SK-N-SH (cell line): ENCODE measurements at regions not wholly inside any gene's neighbourhood (a gene's known extent, or its start where the extent isn't known, plus 50 kb on each side); places are given as distances from the start of the nearest gene placed in this dataset.

ENCODE experiments used
- CTCF ChIA-PET: fragments of 300-600, 350-600 bp; formaldehyde crosslinking; extraction: SDS; loops from one replicate; lab custom pipeline; 2021; lab: Yijun Ruan, JAX
- POLR2A ChIA-PET: fragments of 350-600 bp; sonication (Branson Sonifier 250); formaldehyde crosslinking; extraction: SDS; loops from one replicate; lab custom pipeline; 2020; ENCODE audit warnings: antibody characterized with exemption, inconsistent platforms; lab: Yijun Ruan, JAX
- DNase-seq: peaks from one replicate; pipeline ENCODE4 v3.0.0; 2012
- H2AFZ ChIP-seq: fragments of 200-600 bp; sonication (generic); 2 replicates; pipeline ENCODE4 v1.8.1; 2016; ENCODE audit warnings: antibody characterized with exemption, mild to moderate bottlenecking, low read depth
- H3F3A ChIP-seq: fragments of 200-600 bp; sonication (generic); replicated peaks from 2 replicates; pipeline ENCODE3; 2016; ENCODE audit warnings: antibody characterized with exemption, mild to moderate bottlenecking; ENCODE audit not compliant: insufficient read depth
- H3K27ac ChIP-seq, 2 experiments: fragments of 200-500 bp in 1 of 2; fragments of 200-600 bp in 1 of 2; sonication (Bioruptor generic) in 1 of 2; sonication (generic), shearing (Covaris generic) in 1 of 2; 2 replicates each; pipeline versions ENCODE4 v1.5.1 to v1.6.1; 2014 to 2016; ENCODE audit warnings: low read depth in 2 of 2, inconsistent platforms in 1 of 2, low read length in 1 of 2, mild to moderate bottlenecking in 1 of 2, mixed read lengths in 1 of 2
- H3K27me3 ChIP-seq: fragments of 200-600 bp; sonication (generic), shearing (Covaris generic); 2 replicates; pipeline ENCODE4 v1.6.1; 2016; ENCODE audit warnings: mixed run types; ENCODE audit not compliant: insufficient read depth
- H3K36me3 ChIP-seq, 2 experiments: fragments of 200-500 bp in 1 of 2; fragments of 200-600 bp in 1 of 2; sonication (Bioruptor generic) in 1 of 2; sonication (generic) in 1 of 2; replicated peaks in 1 of 2; 2 replicates each; pipeline versions ENCODE3 to v1.5.1; 2014 to 2016; ENCODE audit warnings: low read length in 1 of 2, mild to moderate bottlenecking in 1 of 2; ENCODE audit not compliant: insufficient read depth in 2 of 2, control insufficient read depth in 1 of 2
- H3K4me1 ChIP-seq, 2 experiments: fragments of 200-500 bp in 1 of 2; fragments of 200-600 bp in 1 of 2; sonication (Bioruptor generic) in 1 of 2; sonication (generic), shearing (Covaris generic) in 1 of 2; 2 replicates each; pipeline versions ENCODE4 v1.5.1 to v1.6.1; 2014 to 2016; ENCODE audit warnings: low read depth in 1 of 2, low read length in 1 of 2, mixed run types in 1 of 2; ENCODE audit not compliant: insufficient read depth in 2 of 2, control insufficient read depth in 1 of 2
- H3K4me2 ChIP-seq: fragments of 200-600 bp; sonication (generic), shearing (Covaris generic); 2 replicates; pipeline ENCODE4 v1.6.1; 2017; ENCODE audit warnings: mixed run types
- H3K4me3 ChIP-seq, 2 experiments: fragments of 200-500 bp in 1 of 2; fragments of 200-600 bp in 1 of 2; sonication (Bioruptor generic) in 1 of 2; sonication (generic), shearing (Covaris generic) in 1 of 2; 2 replicates each; pipeline versions ENCODE4 v1.5.1 to v1.8.1; 2014 to 2016; ENCODE audit warnings: low read depth in 2 of 2, inconsistent platforms in 1 of 2, low read length in 1 of 2, mild to moderate bottlenecking in 1 of 2, mixed read lengths in 1 of 2, moderate library complexity in 1 of 2
- H3K79me2 ChIP-seq: fragments of 200-600 bp; sonication (generic); 2 replicates; pipeline ENCODE4 v1.8.1; 2017; ENCODE audit warnings: mild to moderate bottlenecking; ENCODE audit not compliant: insufficient read depth
- H3K9ac ChIP-seq: fragments of 200-600 bp; sonication (generic); 2 replicates; pipeline ENCODE4 v1.6.1; 2017; ENCODE audit warnings: mixed run types
- H3K9me2 ChIP-seq: fragments of 200-600 bp; sonication (generic); 2 replicates; pipeline ENCODE4 v1.6.1; 2017; ENCODE audit warnings: mixed run types
- H3K9me3 ChIP-seq: fragments of 200-600 bp; sonication (generic); 2 replicates; pipeline ENCODE4 v1.6.1; 2017; ENCODE audit warnings: mixed run types, mild to moderate bottlenecking, moderate library complexity
- H4K20me1 ChIP-seq: fragments of 200-600 bp; sonication (generic); 2 replicates; pipeline ENCODE4 v1.6.1; 2017; ENCODE audit warnings: mild to moderate bottlenecking, mixed run types; ENCODE audit not compliant: insufficient read depth
- CHD2 ChIP-seq: fragments of 150-350 bp; IDR thresholded peaks from 2 replicates; pipeline ENCODE4 v1.6.1; 2018; ENCODE audit warnings: low read length; ENCODE audit not compliant: partially characterized antibody
- EP300 ChIP-seq, 2 experiments: IDR thresholded peaks; 2 replicates each; pipeline versions ENCODE4 v1.4.0 to v1.6.1; 2012; ENCODE audit warnings: borderline replicate concordance in 1 of 2, low read depth in 1 of 2, low read length in 1 of 2
- FOSL2 ChIP-seq: IDR thresholded peaks from 2 replicates; pipeline ENCODE4 v1.4.0; 2012; ENCODE audit warnings: low read depth, mild to moderate bottlenecking, moderate library complexity, borderline replicate concordance
- FOXJ3 ChIP-seq: sonication (generic); formaldehyde crosslinking; IDR thresholded peaks from 2 replicates; pipeline ENCODE4 v1.5.1; 2020; ENCODE audit warnings: mild to moderate bottlenecking, missing genetic modification reagents
- GABPA ChIP-seq: IDR thresholded peaks from 2 replicates; pipeline ENCODE4 v1.4.0; 2012; ENCODE audit warnings: low read depth, mild to moderate bottlenecking
- IRF3 ChIP-seq: fragments of 150-350 bp; IDR thresholded peaks from 2 replicates; pipeline ENCODE4 v1.6.1; 2016; ENCODE audit warnings: mild to moderate bottlenecking, low read depth, low read length
- JUND ChIP-seq: IDR thresholded peaks from 2 replicates; pipeline ENCODE4 v1.4.0; 2012
- MEF2A ChIP-seq: IDR thresholded peaks from 2 replicates; pipeline ENCODE4 v1.4.0; 2012; ENCODE audit warnings: low read depth, borderline replicate concordance
- NRF1 ChIP-seq: IDR thresholded peaks from 2 replicates; pipeline ENCODE4 v1.6.1; 2012; ENCODE audit warnings: low read depth, mild to moderate bottlenecking, low read length
- POLR2AphosphoS5 ChIP-seq: IDR thresholded peaks from 2 replicates; pipeline ENCODE4 v1.6.1; 2012; ENCODE audit warnings: low read depth, low read length
- RCOR1 ChIP-seq: fragments of 150-350 bp; IDR thresholded peaks from 2 replicates; pipeline ENCODE4 v1.6.1; 2017; ENCODE audit warnings: antibody characterized with exemption, low read length
- RFX5 ChIP-seq: IDR thresholded peaks from 2 replicates; pipeline ENCODE4 v1.6.1; 2012; ENCODE audit warnings: mild to moderate bottlenecking, improper control_type of control experiment, low read length
- SIN3A ChIP-seq: IDR thresholded peaks from 2 replicates; pipeline ENCODE4 v1.6.1; 2012; ENCODE audit warnings: low read depth, mild to moderate bottlenecking, low read length, moderate library complexity, borderline replicate concordance
- TEAD4 ChIP-seq: IDR thresholded peaks from 2 replicates; pipeline ENCODE4 v1.4.0; 2012; ENCODE audit warnings: mild to moderate bottlenecking, borderline replicate concordance; ENCODE audit not compliant: insufficient read depth
- YY1 ChIP-seq: IDR thresholded peaks from 2 replicates; pipeline ENCODE4 v1.4.0; 2012; ENCODE audit warnings: low read depth, mild to moderate bottlenecking
- WGBS: methylation state at CpG from one replicate; pipeline ENCODE4 v1.1.6; 2017; ENCODE audit warnings: low lambda C conversion rate; 5-methylcytosine and 5-hydroxymethylcytosine counted together

- TF ChIP-seq MEF2A (no peak), SIN3A (no peak), RFX5 (peak; percentile 82), FOXJ3 (CRISPR knock-in tag) (peak; percentile 52; the same call in 1 of the 2 replicates), CHD2 (peak; percentile 74), FOSL2 (no peak), TEAD4 (no peak), GABPA (no peak), RCOR1 (peak; percentile 81), NRF1 (no peak), JUND (no peak), YY1 (no peak), EP300 (IDR thresholded peaks at IDR 0.05; ENCODE audit: borderline replicate concordance in 1 of 2, low read depth in 1 of 2, low read length in 1 of 2) (peak in 1 of 2 experiments; percentile 76; a peak in 2 of 4 replicates)
- TF ChIP-seq, all 33 proteins: peak for 9
These were observed 201.9 kb upstream of the TRIB2 start (continued) for GRCh38 chr2:12514631-12515437.

- Histone ChIP-seq H2AFZ (no peak overlapping the region), H3K9me3 (no peaks in the 10 kb centered on the region), H3K79me2 (no peaks in the 10 kb centered on the region), H3K27me3 (no peaks in the 10 kb centered on the region), H3K27ac (no peak overlapping the region), H3F3A (no peaks in the 10 kb centered on the region), H3K4me3 (no peak overlapping the region), H3K4me2 (no peak overlapping the region), H3K4me1 (peaks cover 8 to 16% of the 10 kb centered on the region in 2 experiments; a peak in 3 of 4 replicates), H3K9me2 (no peaks in the 10 kb centered on the region), H4K20me1 (no peaks in the 10 kb centered on the region), H3K36me3 (no peaks in the 10 kb centered on the region), H3K9ac (no peak overlapping the region)
- TF ChIP-seq RFX5 (no peak), SIN3A (no peak), IRF3 (no peak), NRF1 (no peak), POLR2AphosphoS5 (no peak)
- 78% methylated on average over 1 of the region's 1 CpG for WGBS
- no peak for DNase-seq
- ChIA-PET CTCF (interaction anchor here (1.3 kb wide), 1 partner anchor 202 kb away, joined by 3 read pairs; no protein-coding TSS in a partner anchor), POLR2A (no interaction called here)
These were observed 200.9 kb upstream of the TRIB2 start for GRCh38 chr2:12515871-12516270.
